HepG2 (cell line): ENCODE measurements at regions not wholly inside any gene's neighbourhood (a gene's known extent, or its start where the extent isn't known, plus 50 kb on each side); places are given as distances from the start of the nearest gene placed in this dataset.
A peak's percentile ranks its signal among the peaks of the same experiment; 100 is the strongest.

Source experiments
- ATF5 ChIP-seq: sonication (generic); formaldehyde crosslinking; IDR thresholded peaks from 2 replicates; pipeline ENCODE4 v1.4.0; 2020; ENCODE audit warnings: mild to moderate bottlenecking, low read depth, missing genetic modification reagents
- CTCF ChIP-seq: sonication (generic); formaldehyde crosslinking; IDR thresholded peaks from 2 replicates; pipeline ENCODE4 v1.5.0; 2020; ENCODE audit warnings: mild to moderate bottlenecking, missing genetic modification reagents, moderate library complexity
- ELF4 ChIP-seq: sonication (generic); formaldehyde crosslinking; IDR thresholded peaks from 2 replicates; pipeline ENCODE4 v1.5.0; 2020; ENCODE audit warnings: missing genetic modification reagents, mild to moderate bottlenecking, moderate library complexity, borderline replicate concordance
- EZH2 ChIP-seq: conservative IDR thresholded peaks from 2 replicates; pipeline ENCODE4 v1.6.1; 2012; ENCODE audit warnings: mild to moderate bottlenecking, low read depth, low read length, moderate library complexity
- ISX ChIP-seq: sonication (generic); formaldehyde crosslinking; conservative IDR thresholded peaks from 2 replicates; pipeline ENCODE4 v1.5.0; 2020; ENCODE audit warnings: missing genetic modification reagents
- MATR3 ChIP-seq: sonication (generic); formaldehyde crosslinking; IDR thresholded peaks from 2 replicates; pipeline ENCODE4 v1.4.0; 2020; ENCODE audit warnings: missing genetic modification reagents
- POLR2A ChIP-seq, 2 experiments: IDR thresholded peaks; 2 replicates each; pipeline ENCODE4 v1.6.1; 2011; ENCODE audit warnings: low read depth in 2 of 2, low read length in 2 of 2, mild to moderate bottlenecking in 1 of 2, moderate library complexity in 1 of 2; ENCODE audit not compliant: insufficient read depth in 1 of 2
- RFX5 ChIP-seq: IDR thresholded peaks from 2 replicates; pipeline ENCODE4 v1.6.1; 2011; ENCODE audit warnings: low read depth, low read length, improper control_type of control experiment
- ZKSCAN8 ChIP-seq: IDR thresholded peaks from 2 replicates; pipeline ENCODE4 v1.6.1; 2016; ENCODE audit warnings: borderline replicate concordance, missing genetic modification reagents, missing compliant biosample characterization
- ZNF512 ChIP-seq: sonication (generic); formaldehyde crosslinking; IDR thresholded peaks from 2 replicates; pipeline ENCODE4 v1.4.0; 2020; ENCODE audit warnings: mild to moderate bottlenecking, missing genetic modification reagents
- ZSCAN5A ChIP-seq: sonication (generic); formaldehyde crosslinking; IDR thresholded peaks from 2 replicates; pipeline ENCODE4 v1.8.0; 2022; ENCODE audit warnings: mild to moderate bottlenecking, missing genetic modification reagents, borderline replicate concordance
- TF ChIP-seq, protein P1 (sequence below), 2 experiments: sonication (generic) in 1 of 2; formaldehyde crosslinking in 1 of 2; IDR thresholded peaks; 2 replicates each; pipeline versions ENCODE4 v1.5.1 to v1.6.1; 2011 to 2020; ENCODE audit warnings: borderline replicate concordance in 1 of 2, low read depth in 1 of 2, low read length in 1 of 2, mild to moderate bottlenecking in 1 of 2, missing genetic modification reagents in 1 of 2, moderate library complexity in 1 of 2

- TF ChIP-seq, protein P1, sequence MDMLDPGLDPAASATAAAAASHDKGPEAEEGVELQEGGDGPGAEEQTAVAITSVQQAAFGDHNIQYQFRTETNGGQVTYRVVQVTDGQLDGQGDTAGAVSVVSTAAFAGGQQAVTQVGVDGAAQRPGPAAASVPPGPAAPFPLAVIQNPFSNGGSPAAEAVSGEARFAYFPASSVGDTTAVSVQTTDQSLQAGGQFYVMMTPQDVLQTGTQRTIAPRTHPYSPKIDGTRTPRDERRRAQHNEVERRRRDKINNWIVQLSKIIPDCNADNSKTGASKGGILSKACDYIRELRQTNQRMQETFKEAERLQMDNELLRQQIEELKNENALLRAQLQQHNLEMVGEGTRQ (IDR thresholded peaks at IDR 0.05; ENCODE audit: low read depth, low read length) = no peak
- TF ChIP-seq, protein P1 (CRISPR knock-in tag; IDR thresholded peaks at IDR 0.05; ENCODE audit: borderline replicate concordance) = no peak
- no peak for TF ChIP-seq ATF5 (CRISPR knock-in tag)
- no peak for TF ChIP-seq ZSCAN5A (CRISPR knock-in tag)
- no peak for TF ChIP-seq EZH2
- no peak for TF ChIP-seq ISX (CRISPR knock-in tag)
- TF ChIP-seq CTCF (CRISPR knock-in tag) = peak; percentile 39
- peak; percentile 90 for TF ChIP-seq ZKSCAN8 (CRISPR knock-in tag)
- no peak for TF ChIP-seq ZNF512 (CRISPR knock-in tag)
- peak; percentile 87; the same call in 1 of the 2 replicates for TF ChIP-seq ELF4 (CRISPR knock-in tag)
- TF ChIP-seq POLR2A (IDR thresholded peaks at IDR 0.05; ENCODE audit: insufficient read depth in 1 of 2, low read depth in 2 of 2, low read length in 2 of 2) = no peak
- TF ChIP-seq RFX5 = no peak
- TF ChIP-seq MATR3 (CRISPR knock-in tag) = no peak
Measured at GRCh38 chr20:52001999-52002666, 189.4 kb downstream of the ZFP64 start.
